GM12872 (cell line): ENCODE measurements at regions not wholly inside any gene's neighbourhood (a gene's known extent, or its start where the extent isn't known, plus 50 kb on each side); places are given as distances from the start of the nearest gene placed in this dataset.

Source experiments
- TF ChIP-seq, protein P1 (sequence below): IDR thresholded peaks from 3 replicates; pipeline ENCODE4 v1.5.1; 2011; ENCODE audit warnings: low read depth, mild to moderate bottlenecking, low read length, moderate library complexity; ENCODE audit not compliant: insufficient read depth

DNA sequence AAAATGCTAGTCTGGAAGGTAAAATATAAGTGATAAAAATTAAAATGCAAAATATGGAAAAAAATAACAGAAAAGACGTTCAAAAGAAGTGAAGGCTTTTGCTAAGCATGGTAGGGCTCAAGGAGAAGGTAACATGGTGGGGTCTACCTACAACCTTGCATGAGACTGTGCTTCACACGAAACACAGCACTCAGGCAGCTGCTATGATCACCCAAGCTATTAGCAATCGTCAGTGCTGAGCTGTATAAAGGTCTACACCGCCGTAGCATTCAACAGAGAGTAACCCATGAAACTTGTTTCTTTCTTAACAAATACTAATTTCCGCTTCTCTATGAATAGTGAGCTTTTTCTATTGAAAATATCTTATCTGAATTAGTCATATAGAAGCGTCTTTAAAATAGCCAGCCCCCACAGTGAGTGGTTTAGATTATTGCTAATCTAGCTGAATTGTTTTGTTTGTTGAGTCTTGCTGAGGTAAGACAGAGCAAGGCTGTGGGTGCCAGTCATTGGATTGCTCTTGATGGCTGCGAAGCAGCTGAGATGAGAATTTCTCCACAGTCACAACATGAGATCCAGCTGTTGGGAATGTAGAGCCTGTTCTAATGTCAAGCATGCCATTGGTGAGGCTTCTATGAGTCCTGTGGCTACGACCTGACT is 230.0 kb downstream of the KLF13 start:
- TF ChIP-seq, protein P1, sequence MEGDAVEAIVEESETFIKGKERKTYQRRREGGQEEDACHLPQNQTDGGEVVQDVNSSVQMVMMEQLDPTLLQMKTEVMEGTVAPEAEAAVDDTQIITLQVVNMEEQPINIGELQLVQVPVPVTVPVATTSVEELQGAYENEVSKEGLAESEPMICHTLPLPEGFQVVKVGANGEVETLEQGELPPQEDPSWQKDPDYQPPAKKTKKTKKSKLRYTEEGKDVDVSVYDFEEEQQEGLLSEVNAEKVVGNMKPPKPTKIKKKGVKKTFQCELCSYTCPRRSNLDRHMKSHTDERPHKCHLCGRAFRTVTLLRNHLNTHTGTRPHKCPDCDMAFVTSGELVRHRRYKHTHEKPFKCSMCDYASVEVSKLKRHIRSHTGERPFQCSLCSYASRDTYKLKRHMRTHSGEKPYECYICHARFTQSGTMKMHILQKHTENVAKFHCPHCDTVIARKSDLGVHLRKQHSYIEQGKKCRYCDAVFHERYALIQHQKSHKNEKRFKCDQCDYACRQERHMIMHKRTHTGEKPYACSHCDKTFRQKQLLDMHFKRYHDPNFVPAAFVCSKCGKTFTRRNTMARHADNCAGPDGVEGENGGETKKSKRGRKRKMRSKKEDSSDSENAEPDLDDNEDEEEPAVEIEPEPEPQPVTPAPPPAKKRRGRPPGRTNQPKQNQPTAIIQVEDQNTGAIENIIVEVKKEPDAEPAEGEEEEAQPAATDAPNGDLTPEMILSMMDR, result no peak

DNA sequence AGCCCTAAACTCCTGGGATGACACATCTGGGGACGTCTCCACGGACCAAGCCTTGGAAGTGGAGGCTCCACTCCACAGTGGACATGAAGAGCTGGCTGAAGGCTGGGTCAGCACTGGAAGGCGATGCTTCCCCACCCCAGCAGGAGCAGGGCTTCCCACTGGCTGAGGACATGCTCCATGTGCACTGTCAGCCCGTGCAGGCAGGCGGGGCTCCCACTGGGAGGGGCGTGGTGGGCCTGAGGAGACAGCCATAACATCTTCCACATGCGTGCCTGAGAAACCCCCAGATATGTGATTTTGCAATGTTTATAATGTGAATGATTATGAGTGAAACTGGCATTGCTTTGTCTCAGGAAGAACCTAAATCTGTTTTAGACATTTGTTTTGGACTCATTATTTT is 231.3 kb downstream of the KLF13 start:
- TF ChIP-seq, protein P1, result no peak

DNA sequence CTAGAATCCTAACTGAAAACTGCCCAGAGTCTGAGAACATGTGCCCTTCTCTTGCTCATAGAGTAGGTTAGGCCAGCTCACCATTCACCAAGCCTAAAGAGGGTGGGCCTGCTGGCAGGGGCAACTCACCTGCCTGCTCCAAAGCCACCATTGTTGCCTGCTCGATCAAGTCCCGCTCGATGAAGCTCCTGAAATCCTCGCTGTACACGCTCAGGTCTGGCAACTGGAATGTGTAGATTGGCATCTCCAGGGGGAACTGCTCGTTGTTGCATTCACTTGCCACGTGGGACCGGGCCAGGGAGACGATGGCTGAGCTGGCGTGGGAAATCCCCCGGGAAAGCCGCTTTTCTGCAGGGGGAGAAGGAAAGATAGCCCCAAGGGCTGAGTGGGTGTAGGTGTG is 232.2 kb downstream of the KLF13 start:
- TF ChIP-seq, protein P1, result no peak

DNA sequence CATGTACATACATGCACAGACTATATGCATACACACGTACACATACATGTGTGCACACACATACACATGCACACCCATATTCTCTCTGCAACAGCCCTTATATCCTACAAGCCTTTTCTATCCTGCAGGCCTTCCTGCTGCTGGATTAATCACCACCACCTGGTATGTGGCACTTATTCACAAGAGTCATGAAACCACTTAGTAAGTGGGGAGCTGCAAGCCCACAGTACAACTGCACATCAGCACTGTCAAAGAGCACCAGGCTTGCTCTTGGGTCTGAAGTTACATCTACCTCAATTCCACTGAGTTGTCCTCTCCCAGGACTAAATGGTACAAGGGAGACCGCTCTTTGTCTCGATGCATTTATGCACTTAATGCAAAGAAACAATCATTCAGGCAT is 233.2 kb downstream of the KLF13 start:
- TF ChIP-seq, protein P1, result no peak

DNA sequence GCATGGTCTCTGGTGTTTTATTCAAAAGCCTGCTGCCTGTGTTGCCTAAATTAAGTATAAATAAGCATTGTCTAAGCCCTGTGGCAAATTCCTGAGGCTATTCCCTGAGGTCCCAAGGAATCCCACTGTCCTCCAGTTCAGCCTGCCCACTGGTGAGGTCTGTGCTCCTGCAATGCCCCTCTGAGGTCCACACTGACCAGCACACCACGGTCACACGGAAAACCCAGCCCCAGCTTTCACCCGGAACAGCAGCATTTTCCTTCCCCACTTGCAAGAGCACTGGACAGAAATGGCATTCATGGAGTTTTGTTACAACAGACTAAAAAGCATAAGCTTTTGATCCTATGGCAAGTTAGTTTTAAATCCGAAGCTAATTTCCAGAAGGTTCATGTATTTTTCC is 234.0 kb downstream of the KLF13 start:
- TF ChIP-seq, protein P1, result no peak

DNA sequence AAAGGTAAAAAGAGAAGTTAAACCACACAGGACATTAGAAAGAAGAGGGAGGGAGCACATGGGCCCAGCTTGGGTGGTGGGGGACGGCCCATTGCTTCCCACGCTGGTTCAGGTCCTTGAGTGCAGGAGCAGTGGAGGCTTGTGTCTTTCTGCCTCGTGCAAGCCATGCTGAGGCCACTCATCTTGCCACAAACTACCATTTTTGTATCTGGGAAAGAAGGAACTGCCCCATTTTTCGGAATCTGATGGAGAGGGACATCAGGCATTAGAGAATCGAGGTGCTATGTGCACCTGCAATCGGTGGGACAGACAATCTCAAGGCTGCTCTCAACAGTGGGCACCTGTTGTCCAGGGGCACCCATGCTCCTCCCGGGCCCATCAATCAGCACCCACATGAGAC is 234.5 kb downstream of the KLF13 start:
- TF ChIP-seq, protein P1, result no peak

DNA sequence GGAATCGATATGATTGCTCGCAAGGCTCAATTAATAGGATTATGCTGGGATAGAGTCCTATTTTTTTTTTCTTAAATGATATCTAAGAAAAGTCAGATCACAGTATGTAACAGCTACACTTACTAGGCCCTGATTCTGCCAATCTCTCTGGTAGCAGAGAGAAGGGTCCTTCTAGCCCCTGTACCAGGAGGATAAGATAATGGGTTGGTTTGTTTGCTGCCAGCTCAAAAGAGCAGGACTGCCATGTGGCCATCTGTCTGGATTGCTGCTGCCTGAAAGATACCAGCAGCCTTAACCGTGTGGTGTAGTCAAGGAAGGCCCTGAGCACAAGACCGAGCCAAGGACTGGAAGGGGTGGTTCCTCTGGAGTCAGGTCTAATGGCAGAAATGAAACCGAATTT is 236.4 kb downstream of the KLF13 start:
- TF ChIP-seq, protein P1, result no peak
